HG03457 (cell line): ENCODE measurements at regions not wholly inside any gene's neighbourhood (a gene's known extent, or its start where the extent isn't known, plus 50 kb on each side); places are given as distances from the start of the nearest gene placed in this dataset.
"Not testable (repeated sequence)": the region's sequence is repeated elsewhere in the genome, so short reads cannot be mapped to it uniquely, and the experiment has no call there.

Experiments
- ATAC-seq: cut with Tn5 transposase; IDR thresholded peaks from one replicate; pipeline ENCODE4 v1.9.1; 2021; ENCODE audit warnings: moderate number of reproducible peaks; ENCODE audit not compliant: unreplicated experiment

DNA sequence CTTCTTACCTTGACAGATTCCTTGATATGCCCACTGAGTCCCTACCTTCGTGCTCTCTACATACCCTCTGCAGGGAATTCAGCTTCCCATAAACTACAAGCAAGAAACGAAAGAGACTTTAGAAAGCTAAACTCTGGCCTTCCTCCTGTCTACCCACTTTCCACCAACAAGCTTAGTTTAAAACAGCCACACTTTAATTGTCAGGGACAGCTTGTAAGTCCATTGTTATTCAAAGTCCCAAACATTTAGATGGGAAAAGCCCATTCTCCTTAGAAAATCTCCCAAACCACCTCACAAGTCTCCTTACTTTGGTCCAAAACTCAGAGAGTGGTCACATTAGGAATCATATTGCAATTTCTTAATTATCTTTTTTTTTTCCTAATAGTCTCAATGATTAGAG, 2695.8 kb downstream of the PCDH9 start:
- no peak for ATAC-seq

DNA sequence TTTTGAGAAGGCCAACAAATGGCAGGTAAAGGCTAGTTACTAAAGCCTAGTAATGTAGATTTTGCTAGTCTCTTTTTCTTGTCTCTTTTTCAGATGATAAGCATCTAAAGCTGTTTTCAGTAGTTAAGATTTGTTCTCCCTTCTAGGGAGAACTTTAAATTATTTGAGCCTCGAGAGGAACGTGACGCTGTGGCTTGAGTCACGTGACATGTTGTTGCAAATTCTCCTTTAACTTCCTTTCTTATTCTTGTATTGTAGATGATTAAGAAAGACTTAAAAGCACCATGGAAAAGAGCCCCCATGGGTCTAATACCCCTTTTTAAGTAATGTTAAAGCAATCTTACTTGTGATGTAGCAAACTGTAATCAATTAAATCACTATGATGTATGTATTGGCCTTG, 2698.7 kb downstream of the PCDH9 start:
- no peak for ATAC-seq

DNA sequence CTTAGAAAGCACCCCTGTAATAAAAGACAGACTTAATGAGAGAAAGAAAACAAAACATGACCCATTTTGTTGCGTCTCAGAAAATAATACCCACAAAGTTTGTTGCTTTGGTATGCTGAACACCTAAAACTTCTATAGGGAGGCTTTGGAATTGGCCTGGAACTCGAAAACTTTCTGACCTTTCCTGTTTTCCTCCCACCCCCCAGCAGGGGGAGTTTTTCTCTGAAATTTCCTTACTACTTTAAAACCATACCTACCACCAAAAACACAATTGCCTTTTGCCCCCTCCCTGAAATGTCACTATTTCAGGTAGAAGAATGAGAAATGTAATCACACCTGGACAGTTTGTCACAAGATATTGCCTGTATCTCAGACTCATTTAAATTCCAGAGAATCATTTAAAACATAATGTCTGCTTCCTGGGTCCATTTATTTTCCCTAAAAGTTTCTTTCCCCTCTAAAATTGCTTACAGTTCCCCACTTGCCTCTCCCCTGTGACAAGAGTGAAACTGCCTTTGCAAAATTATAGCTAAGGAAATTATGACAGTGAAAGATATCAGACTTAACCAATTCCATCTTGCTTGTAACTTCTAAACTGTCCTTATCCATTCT, 2700.2 kb downstream of the PCDH9 start:
- ATAC-seq, result no peak

DNA sequence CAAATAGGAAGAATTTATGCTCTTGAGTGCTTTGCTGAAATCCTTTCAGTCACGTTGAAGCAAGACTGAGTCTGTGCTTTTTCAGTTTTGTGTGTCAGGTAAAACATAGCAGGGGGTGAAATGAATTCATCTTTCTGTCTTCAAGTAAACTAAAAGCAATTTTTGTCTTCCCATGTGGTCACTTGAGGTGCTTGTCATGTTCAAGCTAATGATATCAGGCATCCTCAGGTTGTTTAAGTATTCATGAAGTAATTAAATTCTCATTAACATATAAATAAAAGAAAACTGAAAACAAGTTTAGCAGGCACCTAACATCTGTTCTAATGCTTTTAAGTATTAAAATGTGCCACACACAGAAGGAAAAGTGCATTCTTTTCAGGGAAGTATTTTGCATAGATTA, 2701.3 kb downstream of the PCDH9 start:
- no peak for ATAC-seq

DNA sequence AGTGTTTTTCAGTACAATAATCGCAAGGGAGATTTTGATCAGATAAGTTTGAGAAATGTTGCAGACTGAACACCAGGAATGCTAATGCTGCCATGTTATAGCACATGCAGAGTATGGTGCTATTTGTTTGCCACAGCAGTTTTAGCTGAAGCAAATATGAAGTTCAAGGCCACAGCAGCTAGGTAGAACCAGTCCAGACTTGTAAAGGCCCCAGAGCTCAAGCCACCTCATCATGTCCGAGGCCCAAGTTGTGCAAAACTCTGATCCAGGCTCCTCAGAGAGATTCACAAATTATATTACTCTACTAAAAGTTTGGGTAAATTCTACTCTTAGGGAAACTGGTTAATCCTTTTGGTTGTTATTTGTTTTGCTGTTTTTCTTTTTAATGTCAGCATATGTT, 2702.6 kb downstream of the PCDH9 start:
- ATAC-seq, result no peak

DNA sequence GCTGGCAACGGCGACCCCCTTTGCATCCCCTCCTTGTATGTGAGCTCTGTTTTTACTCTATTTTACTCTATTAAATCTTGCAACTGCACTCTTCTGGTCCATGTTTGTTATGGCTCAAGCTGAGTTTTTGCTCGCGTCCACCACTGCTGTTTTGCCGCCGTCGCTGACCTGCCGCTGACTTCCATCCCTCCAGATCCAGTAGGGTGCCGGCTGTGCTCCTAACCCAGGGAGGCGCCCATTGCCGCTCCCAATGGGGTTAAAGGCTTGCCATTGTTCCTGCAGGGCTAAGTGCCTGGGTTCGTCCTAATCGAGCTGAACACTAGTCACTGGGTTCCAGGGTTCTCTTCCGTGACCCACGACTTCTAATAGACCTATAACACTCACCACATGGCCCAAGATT, 2704.4 kb downstream of the PCDH9 start:
- ATAC-seq, result no peak

DNA sequence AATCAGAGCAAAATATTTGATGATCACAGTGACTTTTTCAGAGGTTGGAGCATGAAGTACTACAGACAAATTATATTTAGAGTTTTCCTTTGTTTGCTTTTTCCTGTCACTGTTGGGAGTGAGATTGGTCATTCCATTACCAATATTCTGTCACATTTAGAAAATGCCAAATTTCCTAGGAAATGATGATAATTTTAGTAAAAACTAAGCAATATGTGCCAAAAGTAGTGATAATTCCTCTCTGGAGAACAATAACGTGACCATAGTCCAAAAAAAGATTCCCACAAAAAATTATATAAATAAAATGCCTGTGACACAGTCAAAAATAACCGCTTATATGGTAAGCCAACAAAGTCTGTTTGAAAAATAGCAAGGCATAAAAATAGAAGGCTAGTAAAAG, 2719.4 kb downstream of the PCDH9 start:
- no peak for ATAC-seq

DNA sequence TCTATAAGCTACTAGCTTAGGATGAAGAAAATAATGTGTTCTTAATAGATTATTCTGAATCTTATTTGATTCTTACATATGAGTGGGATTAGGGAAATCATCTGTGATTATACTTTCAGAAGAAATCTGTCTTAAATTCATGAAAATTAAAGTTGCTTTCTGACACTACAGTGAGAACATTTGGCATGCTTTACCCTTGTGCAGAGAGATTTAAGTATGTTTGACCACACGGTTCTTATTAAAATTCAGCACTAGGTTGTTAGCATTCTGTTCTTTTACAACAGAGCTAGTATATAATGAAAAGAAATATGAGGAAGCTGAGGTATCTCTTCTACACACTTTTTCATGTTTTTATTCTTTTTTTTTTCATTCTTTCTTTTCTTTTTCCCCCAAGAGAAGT, 2723.9 kb downstream of the PCDH9 start:
- ATAC-seq, result no peak

DNA sequence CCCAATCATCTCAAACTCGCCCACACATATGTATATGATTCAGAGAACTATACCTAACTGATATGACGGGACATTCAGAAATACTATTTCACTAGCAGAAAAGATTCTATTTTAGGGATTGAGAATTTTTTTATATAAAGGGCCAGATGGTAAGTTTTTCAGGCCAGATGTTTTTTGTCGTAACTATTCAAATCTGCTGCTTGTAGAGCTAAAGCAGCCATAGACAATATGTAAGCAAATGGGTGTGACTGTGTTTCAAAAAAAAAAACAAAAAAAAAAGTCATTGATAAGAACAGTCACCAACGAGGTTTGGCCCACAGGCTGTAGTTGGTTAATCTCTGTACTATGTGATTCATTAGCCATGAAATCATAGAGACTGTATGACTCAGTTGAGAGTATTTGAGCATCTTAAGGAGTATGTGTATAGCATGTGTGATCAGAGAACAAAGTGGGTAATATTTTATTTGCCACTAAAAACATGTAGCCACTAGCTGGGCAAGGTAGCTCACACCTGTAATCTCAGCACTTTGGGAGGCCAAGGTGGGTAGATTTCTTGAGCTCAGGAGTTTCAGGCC, 2724.7 kb downstream of the PCDH9 start:
- ATAC-seq, result no peak

DNA sequence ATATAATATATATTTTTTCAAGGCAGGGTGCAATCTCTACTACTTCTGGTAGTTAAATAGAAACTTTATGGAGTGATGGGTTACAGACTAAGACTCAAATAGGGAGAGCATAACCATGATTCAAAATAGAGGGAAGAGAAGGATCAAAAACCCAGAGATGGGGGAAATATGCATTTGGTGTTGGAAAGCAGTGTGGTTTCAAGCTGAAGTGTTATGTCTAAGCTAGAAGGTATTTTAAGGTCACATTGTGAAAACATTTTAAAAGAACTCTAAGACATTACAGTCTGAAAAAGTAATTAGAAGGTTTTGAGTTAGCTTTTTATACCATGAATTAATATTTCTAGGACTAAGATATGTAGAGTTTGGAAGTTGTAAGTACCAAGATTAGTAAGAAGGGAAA, 2741.4 kb downstream of the PCDH9 start:
- ATAC-seq, result no peak

DNA sequence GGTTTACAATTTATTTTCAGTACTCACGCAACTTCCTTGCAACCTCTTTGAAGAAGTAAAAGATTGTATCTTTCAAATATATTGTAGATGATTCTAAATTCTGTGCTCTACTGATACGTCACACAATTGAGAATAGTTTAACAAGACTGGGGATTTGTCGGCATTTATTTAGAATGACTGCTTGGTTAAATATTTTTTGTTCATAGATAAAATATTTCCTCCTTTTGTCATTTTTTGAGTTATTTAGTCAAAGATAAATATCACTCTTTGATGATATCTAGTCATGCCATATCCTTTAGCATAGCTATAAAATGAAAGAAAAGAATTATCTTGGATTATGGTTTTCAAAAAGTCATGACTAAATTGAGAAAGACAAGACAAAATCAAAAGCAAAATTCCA, 2747.8 kb downstream of the PCDH9 start:
- ATAC-seq, result no peak

DNA sequence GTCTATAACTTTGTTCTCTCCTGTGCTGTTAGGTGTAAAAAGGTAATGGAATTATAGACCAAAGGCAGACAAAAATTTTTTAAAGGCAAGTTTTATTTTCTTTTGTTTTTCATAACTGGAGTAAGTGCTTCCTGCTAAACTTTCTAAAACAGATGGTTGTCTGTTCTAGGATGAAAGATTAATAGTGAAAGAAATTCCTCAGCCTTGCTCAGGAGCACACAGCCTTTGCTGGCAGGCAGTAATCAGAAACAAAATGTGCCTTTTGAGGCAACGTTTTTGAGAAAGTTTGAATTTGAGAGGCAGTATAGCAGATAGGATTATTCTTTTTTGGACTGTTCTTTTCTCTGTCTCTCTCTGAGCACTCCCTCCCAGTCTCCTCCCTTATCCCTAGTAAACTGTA, 2749.5 kb downstream of the PCDH9 start:
- ATAC-seq, result no peak

DNA sequence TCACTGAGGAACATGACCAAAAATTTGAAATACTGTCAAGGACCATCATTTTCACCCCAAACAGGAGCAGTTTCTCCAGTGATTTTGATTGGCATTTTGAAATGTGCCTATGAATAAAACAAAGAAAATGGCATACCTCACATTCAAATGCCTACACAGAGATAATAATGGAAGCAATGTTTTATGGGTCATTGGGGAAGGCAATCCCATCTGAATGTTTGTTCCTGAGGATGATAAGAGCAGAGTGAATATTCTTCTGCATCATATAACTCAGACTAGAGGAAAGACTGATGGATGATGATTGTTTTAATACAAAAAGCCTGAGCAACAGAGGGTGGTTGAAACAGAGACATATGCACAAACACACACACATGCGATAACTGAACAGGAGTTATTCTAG, 2749.9 kb downstream of the PCDH9 start:
- no peak for ATAC-seq

DNA sequence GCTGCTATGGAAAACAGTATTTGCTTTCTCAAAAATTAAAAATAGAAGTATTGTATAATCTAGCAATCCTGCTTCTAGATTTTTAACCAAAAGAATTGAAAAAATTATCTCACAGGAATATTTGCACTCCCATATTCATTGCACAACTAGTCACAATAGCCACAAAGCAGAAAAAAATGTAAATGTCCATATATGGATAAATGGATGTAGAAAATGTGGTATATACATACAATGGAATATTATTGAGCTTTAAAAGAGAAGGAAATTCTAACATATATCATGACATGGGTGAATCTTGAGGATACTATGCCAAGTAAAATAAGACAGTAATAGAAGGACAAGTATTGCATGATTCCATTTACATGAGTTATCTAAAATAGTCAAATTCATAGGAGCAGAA, 2753.0 kb downstream of the PCDH9 start:
- ATAC-seq, result no peak

DNA sequence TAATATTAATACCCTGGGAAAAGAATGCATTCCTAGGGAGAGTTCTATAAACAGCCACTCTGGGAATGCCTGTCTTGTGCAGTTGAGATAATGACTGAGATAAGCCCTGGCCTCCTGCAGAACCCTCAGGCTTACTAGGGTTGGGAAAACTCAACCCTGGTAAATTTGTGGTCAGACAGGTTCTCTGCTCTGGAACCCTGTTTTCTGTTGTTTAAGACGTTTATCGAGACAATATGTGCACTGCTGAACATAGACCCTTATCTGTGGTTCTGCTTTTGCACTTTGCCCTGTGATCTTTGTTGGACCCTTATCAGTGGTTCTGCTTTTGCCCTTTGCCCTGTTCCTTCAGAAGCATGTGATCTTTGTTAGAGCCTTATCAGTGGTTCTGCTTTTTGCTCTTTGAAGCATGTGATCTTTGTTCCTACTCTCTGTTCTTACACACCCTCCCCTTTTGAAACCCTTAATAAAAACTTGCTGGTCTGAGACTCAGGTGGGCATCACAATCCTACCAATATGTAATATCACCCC, 2754.0 kb downstream of the PCDH9 start:
- ATAC-seq, result not testable (repeated sequence)

DNA sequence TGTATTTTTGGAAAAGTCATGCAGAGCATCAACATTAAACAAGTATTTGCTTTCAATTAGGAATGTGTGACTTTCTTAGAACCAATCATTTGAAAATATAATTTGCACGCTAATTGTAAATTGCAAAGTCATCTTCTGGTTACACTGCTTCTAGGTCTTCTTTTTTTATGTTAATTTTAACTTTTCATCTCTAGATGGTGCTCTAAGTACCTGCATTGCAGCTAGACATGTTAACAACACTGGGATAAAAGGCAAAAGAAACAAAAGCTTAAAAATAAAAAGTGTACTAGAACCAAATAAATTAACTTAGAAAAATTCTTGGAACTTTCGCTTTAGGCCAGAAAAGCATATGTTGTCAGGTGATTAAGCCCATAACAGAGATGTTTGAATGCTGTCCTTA, 2758.2 kb downstream of the PCDH9 start:
- ATAC-seq, result no peak

DNA sequence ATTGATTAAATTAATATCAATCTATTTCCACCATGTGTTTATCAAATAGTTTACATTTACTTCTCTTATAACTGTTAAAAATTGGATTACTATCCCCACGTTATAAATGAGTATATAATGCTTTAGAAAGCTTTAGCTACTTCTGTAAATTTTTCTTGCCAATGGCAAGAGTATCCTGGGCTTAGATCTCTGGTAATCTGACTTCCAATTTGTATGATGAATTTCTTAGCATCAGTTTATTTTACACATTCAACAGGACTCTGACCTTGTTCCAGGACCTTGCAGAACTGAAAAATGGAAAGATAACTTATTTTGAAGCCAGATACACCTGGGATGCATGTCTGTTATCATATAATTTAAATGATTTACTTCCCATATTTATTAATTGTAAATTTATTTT, 2759.4 kb downstream of the PCDH9 start:
- ATAC-seq, result no peak

DNA sequence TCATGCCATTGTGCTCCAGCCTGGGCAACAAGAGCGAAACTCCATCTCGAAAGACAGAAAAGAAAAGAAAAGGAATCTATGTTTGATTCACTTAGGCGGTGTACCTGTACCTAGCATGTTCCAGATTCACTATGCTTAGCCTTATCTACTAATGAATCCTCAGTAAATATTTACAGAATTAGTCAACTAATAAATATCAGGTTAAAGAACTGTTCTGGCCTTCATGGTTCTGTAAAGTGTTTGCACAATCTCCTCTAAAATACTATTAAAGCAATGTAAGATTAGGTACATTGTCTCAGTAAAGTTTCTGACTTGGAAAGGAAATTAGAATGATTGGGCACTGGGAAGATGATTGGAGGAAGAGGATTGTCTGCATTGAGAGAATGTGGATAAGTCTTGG, 2770.4 kb downstream of the PCDH9 start:
- ATAC-seq, result no peak

DNA sequence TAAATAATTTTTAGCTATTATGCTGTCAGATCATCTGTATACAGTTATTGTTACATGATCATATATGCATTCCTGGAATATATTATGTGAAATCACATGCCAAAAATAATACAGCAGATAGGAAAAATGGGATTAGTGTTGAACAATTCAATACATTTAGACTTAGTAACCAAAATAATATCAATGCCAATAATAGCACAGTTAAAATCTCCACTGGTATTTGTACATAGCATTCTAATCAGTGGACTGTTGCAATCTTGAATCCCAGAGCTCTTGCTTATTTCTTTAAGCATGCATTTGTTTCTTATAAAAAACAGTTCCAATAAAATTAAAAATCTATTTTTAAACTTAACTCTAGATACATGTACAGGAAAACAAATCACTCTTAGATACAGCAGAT, 2772.2 kb downstream of the PCDH9 start:
- no peak for ATAC-seq

DNA sequence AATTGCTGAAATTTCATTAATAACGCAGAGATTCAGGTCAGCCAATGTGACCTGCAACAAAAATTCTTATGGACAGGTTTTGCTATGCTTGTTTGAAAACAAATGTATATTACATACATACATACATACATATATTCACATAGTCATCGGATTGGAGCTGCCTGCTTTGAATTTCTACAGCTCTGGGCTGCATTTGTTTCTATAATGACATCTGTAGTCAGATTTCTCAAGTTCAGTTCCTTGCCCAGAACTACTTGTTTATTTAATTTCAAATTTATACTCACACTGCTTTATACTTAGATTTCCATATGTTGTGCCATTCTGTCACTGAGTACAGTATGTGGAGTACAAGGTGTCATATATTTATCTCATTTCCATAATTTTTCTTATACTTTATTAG, 2775.0 kb downstream of the PCDH9 start:
- ATAC-seq, result no peak

DNA sequence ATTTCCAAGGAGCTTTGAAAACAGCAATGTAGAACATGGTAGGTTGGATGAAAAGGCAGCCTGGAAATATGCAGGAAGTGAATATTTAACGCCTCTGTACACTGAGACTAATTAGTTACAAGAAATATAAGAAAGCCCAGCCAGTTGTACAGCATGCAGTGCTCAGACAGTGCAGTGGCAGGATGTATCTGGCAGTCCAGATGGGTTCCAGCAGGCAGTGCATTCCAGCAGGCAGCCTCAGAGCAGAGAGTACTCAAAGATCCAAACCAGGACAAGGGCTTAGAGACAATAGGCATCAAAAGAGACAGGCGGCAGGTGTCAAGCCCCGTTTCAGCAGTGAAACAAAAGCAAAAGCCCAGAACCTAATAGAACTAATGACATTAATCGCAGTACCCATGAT, 2776.3 kb downstream of the PCDH9 start:
- no peak for ATAC-seq

DNA sequence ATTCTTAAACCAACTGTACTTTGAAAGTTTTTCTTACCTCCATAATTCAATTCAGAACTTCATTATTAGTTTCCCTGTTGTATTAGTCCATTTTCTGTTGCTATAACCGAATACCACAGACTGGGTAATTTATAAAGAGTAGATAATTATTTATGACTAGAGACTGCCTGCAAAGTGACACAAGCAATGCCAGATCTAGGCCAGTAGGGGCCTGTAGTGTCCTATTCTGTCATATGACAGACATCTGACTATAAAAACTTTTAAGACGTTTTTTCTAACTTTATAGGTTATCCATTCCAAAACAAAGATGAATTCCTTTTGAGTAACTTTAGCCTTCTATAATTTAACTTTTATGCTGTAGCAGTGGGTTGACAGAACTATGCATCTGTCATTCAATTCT, 2783.8 kb downstream of the PCDH9 start:
- no peak for ATAC-seq

DNA sequence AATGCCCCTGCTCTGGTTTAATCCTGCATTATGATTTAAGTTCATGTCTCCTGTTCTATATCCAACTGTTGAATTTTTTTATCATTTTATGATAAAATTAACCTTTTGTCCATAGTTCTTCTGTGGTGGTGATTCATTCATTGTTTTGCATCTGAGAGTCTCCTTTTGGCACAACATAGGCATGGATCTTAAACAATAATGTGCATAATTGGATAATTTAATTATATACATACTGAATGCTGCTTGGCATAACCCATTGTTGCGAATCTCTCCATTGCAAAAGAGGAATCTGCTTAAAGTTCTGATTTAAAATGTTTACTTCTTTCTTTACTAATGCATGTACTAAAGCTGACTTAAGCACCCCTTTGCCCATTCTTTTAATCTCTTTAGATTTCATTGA, 2788.4 kb downstream of the PCDH9 start:
- ATAC-seq, result no peak
